SK-N-SH (cell line): ENCODE measurements at regions not wholly inside any gene's neighbourhood (a gene's known extent, or its start where the extent isn't known, plus 50 kb on each side); places are given as distances from the start of the nearest gene placed in this dataset.

Experiments used
- CTCF ChIA-PET: fragments of 300-600, 350-600 bp; formaldehyde crosslinking; extraction: SDS; loops from one replicate; lab custom pipeline; 2021; lab: Yijun Ruan, JAX
- POLR2A ChIA-PET: fragments of 350-600 bp; sonication (Branson Sonifier 250); formaldehyde crosslinking; extraction: SDS; loops from one replicate; lab custom pipeline; 2020; ENCODE audit warnings: antibody characterized with exemption, inconsistent platforms; lab: Yijun Ruan, JAX
- DNase-seq: peaks from one replicate; pipeline ENCODE4 v3.0.0; 2012
- H2AFZ ChIP-seq: fragments of 200-600 bp; sonication (generic); 2 replicates; pipeline ENCODE4 v1.8.1; 2016; ENCODE audit warnings: antibody characterized with exemption, mild to moderate bottlenecking, low read depth
- H3F3A ChIP-seq: fragments of 200-600 bp; sonication (generic); replicated peaks from 2 replicates; pipeline ENCODE3; 2016; ENCODE audit warnings: antibody characterized with exemption, mild to moderate bottlenecking; ENCODE audit not compliant: insufficient read depth
- H3K27ac ChIP-seq, 2 experiments: fragments of 200-500 bp in 1 of 2; fragments of 200-600 bp in 1 of 2; sonication (Bioruptor generic) in 1 of 2; sonication (generic), shearing (Covaris generic) in 1 of 2; 2 replicates each; pipeline versions ENCODE4 v1.5.1 to v1.6.1; 2014 to 2016; ENCODE audit warnings: low read depth in 2 of 2, inconsistent platforms in 1 of 2, low read length in 1 of 2, mild to moderate bottlenecking in 1 of 2, mixed read lengths in 1 of 2
- H3K27me3 ChIP-seq: fragments of 200-600 bp; sonication (generic), shearing (Covaris generic); 2 replicates; pipeline ENCODE4 v1.6.1; 2016; ENCODE audit warnings: mixed run types; ENCODE audit not compliant: insufficient read depth
- H3K36me3 ChIP-seq, 2 experiments: fragments of 200-500 bp in 1 of 2; fragments of 200-600 bp in 1 of 2; sonication (Bioruptor generic) in 1 of 2; sonication (generic) in 1 of 2; replicated peaks in 1 of 2; 2 replicates each; pipeline versions ENCODE3 to v1.5.1; 2014 to 2016; ENCODE audit warnings: low read length in 1 of 2, mild to moderate bottlenecking in 1 of 2; ENCODE audit not compliant: insufficient read depth in 2 of 2, control insufficient read depth in 1 of 2
- H3K4me1 ChIP-seq, 2 experiments: fragments of 200-500 bp in 1 of 2; fragments of 200-600 bp in 1 of 2; sonication (Bioruptor generic) in 1 of 2; sonication (generic), shearing (Covaris generic) in 1 of 2; 2 replicates each; pipeline versions ENCODE4 v1.5.1 to v1.6.1; 2014 to 2016; ENCODE audit warnings: low read depth in 1 of 2, low read length in 1 of 2, mixed run types in 1 of 2; ENCODE audit not compliant: insufficient read depth in 2 of 2, control insufficient read depth in 1 of 2
- H3K4me2 ChIP-seq: fragments of 200-600 bp; sonication (generic), shearing (Covaris generic); 2 replicates; pipeline ENCODE4 v1.6.1; 2017; ENCODE audit warnings: mixed run types
- H3K4me3 ChIP-seq, 2 experiments: fragments of 200-500 bp in 1 of 2; fragments of 200-600 bp in 1 of 2; sonication (Bioruptor generic) in 1 of 2; sonication (generic), shearing (Covaris generic) in 1 of 2; 2 replicates each; pipeline versions ENCODE4 v1.5.1 to v1.8.1; 2014 to 2016; ENCODE audit warnings: low read depth in 2 of 2, inconsistent platforms in 1 of 2, low read length in 1 of 2, mild to moderate bottlenecking in 1 of 2, mixed read lengths in 1 of 2, moderate library complexity in 1 of 2
- H3K79me2 ChIP-seq: fragments of 200-600 bp; sonication (generic); 2 replicates; pipeline ENCODE4 v1.8.1; 2017; ENCODE audit warnings: mild to moderate bottlenecking; ENCODE audit not compliant: insufficient read depth
- H3K9ac ChIP-seq: fragments of 200-600 bp; sonication (generic); 2 replicates; pipeline ENCODE4 v1.6.1; 2017; ENCODE audit warnings: mixed run types
- H3K9me2 ChIP-seq: fragments of 200-600 bp; sonication (generic); 2 replicates; pipeline ENCODE4 v1.6.1; 2017; ENCODE audit warnings: mixed run types
- H3K9me3 ChIP-seq: fragments of 200-600 bp; sonication (generic); 2 replicates; pipeline ENCODE4 v1.6.1; 2017; ENCODE audit warnings: mixed run types, mild to moderate bottlenecking, moderate library complexity
- H4K20me1 ChIP-seq: fragments of 200-600 bp; sonication (generic); 2 replicates; pipeline ENCODE4 v1.6.1; 2017; ENCODE audit warnings: mild to moderate bottlenecking, mixed run types; ENCODE audit not compliant: insufficient read depth
- ELF1 ChIP-seq: IDR thresholded peaks from 2 replicates; pipeline ENCODE4 v1.4.0; 2012
- EP300 ChIP-seq, 2 experiments: IDR thresholded peaks; 2 replicates each; pipeline versions ENCODE4 v1.4.0 to v1.6.1; 2012; ENCODE audit warnings: borderline replicate concordance in 1 of 2, low read depth in 1 of 2, low read length in 1 of 2
- EZH2phosphoT487 ChIP-seq: fragments of 200-600 bp; sonication (generic); IDR thresholded peaks from 2 replicates; pipeline ENCODE4 v1.6.1; 2017; ENCODE audit warnings: low read depth, mixed run types, mild to moderate bottlenecking, antibody characterized with exemption, moderate library complexity, borderline replicate concordance
- FOXJ3 ChIP-seq: sonication (generic); formaldehyde crosslinking; IDR thresholded peaks from 2 replicates; pipeline ENCODE4 v1.5.1; 2020; ENCODE audit warnings: mild to moderate bottlenecking, missing genetic modification reagents
- FOXM1 ChIP-seq: IDR thresholded peaks from 2 replicates; pipeline ENCODE4 v1.4.0; 2012; ENCODE audit warnings: low read depth, mild to moderate bottlenecking
- GATA2 ChIP-seq: sonication (generic); formaldehyde crosslinking; IDR thresholded peaks from 2 replicates; pipeline ENCODE4 v1.5.0; 2020; ENCODE audit warnings: mild to moderate bottlenecking, missing genetic modification reagents
- JUND ChIP-seq: IDR thresholded peaks from 2 replicates; pipeline ENCODE4 v1.4.0; 2012
- MXI1 ChIP-seq: IDR thresholded peaks from 2 replicates; pipeline ENCODE4 v1.6.1; 2012; ENCODE audit warnings: mild to moderate bottlenecking, low read depth, low read length, improper control_type of control experiment
- NRF1 ChIP-seq: IDR thresholded peaks from 2 replicates; pipeline ENCODE4 v1.6.1; 2012; ENCODE audit warnings: low read depth, mild to moderate bottlenecking, low read length
- RAD21 ChIP-seq: IDR thresholded peaks from 2 replicates; pipeline ENCODE4 v1.6.1; 2012; ENCODE audit warnings: mild to moderate bottlenecking, low read length
- RFX5 ChIP-seq: IDR thresholded peaks from 2 replicates; pipeline ENCODE4 v1.6.1; 2012; ENCODE audit warnings: mild to moderate bottlenecking, improper control_type of control experiment, low read length
- SIN3A ChIP-seq: IDR thresholded peaks from 2 replicates; pipeline ENCODE4 v1.6.1; 2012; ENCODE audit warnings: low read depth, mild to moderate bottlenecking, low read length, moderate library complexity, borderline replicate concordance
- TAF1 ChIP-seq: IDR thresholded peaks from 2 replicates; pipeline ENCODE4 v1.6.1; 2012; ENCODE audit warnings: low read depth, mild to moderate bottlenecking, low read length, moderate library complexity, borderline replicate concordance
- TCF12 ChIP-seq: IDR thresholded peaks from 2 replicates; pipeline ENCODE4 v1.4.0; 2012
- TEAD4 ChIP-seq: IDR thresholded peaks from 2 replicates; pipeline ENCODE4 v1.4.0; 2012; ENCODE audit warnings: mild to moderate bottlenecking, borderline replicate concordance; ENCODE audit not compliant: insufficient read depth
- WGBS: methylation state at CpG from one replicate; pipeline ENCODE4 v1.1.6; 2017; ENCODE audit warnings: low lambda C conversion rate; 5-methylcytosine and 5-hydroxymethylcytosine counted together
- TF ChIP-seq, protein P1 (sequence below): fragments of 200-600 bp; sonication (generic); IDR thresholded peaks from 2 replicates; pipeline ENCODE4 v1.6.1; 2017; ENCODE audit warnings: antibody characterized with exemption, mild to moderate bottlenecking, moderate library complexity
- TF ChIP-seq, protein P2 (sequence below): IDR thresholded peaks from 2 replicates; pipeline ENCODE4 v1.6.1; 2012; ENCODE audit warnings: mild to moderate bottlenecking, low read depth, low read length, moderate library complexity

GRCh38 chr6:63487103-63487813, 85.0 kb upstream of the LOC128125822 start:
- H3K4me3 ChIP-seq = no peak overlapping the region
- ChIA-PET CTCF (no interaction called here), POLR2A (no interaction called here)
- H3K79me2 ChIP-seq = no peaks in the 10 kb centered on the region
- no peaks in the 10 kb centered on the region for H3K36me3 ChIP-seq
- H2AFZ ChIP-seq = no peak overlapping the region
- H3K4me2 ChIP-seq = no peak overlapping the region
- H3K4me1 ChIP-seq = no peaks in the 10 kb centered on the region
- H3K9me3 ChIP-seq = no peaks in the 10 kb centered on the region
- TF ChIP-seq ELF1 = no peak
- TF ChIP-seq, protein P1, sequence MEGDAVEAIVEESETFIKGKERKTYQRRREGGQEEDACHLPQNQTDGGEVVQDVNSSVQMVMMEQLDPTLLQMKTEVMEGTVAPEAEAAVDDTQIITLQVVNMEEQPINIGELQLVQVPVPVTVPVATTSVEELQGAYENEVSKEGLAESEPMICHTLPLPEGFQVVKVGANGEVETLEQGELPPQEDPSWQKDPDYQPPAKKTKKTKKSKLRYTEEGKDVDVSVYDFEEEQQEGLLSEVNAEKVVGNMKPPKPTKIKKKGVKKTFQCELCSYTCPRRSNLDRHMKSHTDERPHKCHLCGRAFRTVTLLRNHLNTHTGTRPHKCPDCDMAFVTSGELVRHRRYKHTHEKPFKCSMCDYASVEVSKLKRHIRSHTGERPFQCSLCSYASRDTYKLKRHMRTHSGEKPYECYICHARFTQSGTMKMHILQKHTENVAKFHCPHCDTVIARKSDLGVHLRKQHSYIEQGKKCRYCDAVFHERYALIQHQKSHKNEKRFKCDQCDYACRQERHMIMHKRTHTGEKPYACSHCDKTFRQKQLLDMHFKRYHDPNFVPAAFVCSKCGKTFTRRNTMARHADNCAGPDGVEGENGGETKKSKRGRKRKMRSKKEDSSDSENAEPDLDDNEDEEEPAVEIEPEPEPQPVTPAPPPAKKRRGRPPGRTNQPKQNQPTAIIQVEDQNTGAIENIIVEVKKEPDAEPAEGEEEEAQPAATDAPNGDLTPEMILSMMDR = no peak
- no peak for TF ChIP-seq RAD21
- TF ChIP-seq, protein P2, sequence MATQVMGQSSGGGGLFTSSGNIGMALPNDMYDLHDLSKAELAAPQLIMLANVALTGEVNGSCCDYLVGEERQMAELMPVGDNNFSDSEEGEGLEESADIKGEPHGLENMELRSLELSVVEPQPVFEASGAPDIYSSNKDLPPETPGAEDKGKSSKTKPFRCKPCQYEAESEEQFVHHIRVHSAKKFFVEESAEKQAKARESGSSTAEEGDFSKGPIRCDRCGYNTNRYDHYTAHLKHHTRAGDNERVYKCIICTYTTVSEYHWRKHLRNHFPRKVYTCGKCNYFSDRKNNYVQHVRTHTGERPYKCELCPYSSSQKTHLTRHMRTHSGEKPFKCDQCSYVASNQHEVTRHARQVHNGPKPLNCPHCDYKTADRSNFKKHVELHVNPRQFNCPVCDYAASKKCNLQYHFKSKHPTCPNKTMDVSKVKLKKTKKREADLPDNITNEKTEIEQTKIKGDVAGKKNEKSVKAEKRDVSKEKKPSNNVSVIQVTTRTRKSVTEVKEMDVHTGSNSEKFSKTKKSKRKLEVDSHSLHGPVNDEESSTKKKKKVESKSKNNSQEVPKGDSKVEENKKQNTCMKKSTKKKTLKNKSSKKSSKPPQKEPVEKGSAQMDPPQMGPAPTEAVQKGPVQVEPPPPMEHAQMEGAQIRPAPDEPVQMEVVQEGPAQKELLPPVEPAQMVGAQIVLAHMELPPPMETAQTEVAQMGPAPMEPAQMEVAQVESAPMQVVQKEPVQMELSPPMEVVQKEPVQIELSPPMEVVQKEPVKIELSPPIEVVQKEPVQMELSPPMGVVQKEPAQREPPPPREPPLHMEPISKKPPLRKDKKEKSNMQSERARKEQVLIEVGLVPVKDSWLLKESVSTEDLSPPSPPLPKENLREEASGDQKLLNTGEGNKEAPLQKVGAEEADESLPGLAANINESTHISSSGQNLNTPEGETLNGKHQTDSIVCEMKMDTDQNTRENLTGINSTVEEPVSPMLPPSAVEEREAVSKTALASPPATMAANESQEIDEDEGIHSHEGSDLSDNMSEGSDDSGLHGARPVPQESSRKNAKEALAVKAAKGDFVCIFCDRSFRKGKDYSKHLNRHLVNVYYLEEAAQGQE = no peak
- TF ChIP-seq NRF1 = no peak
- TF ChIP-seq JUND = no peak
- no peak for TF ChIP-seq TAF1
- no peak for TF ChIP-seq FOXM1
- TF ChIP-seq FOXJ3 (CRISPR knock-in tag) = no peak
- TF ChIP-seq SIN3A = no peak
- no peak for TF ChIP-seq TEAD4
- TF ChIP-seq RFX5 = no peak
- no peak for TF ChIP-seq TCF12
- TF ChIP-seq EZH2phosphoT487 = no peak
- no peak for TF ChIP-seq GATA2 (CRISPR knock-in tag)
- no peak for TF ChIP-seq MXI1
- no peak for TF ChIP-seq EP300 (IDR thresholded peaks at IDR 0.05; ENCODE audit: borderline replicate concordance in 1 of 2, low read depth in 1 of 2, low read length in 1 of 2)
- H3K9me2 ChIP-seq = no peaks in the 10 kb centered on the region
- no peaks in the 10 kb centered on the region for H3F3A ChIP-seq
- WGBS = 35% methylated on average over 8 of the region's 9 CpGs
- DNase-seq = no peak
- H3K9ac ChIP-seq = no peak overlapping the region
- no peaks in the 10 kb centered on the region for H4K20me1 ChIP-seq
- no peaks in the 10 kb centered on the region; the same call in 1 of the 2 replicates for H3K27me3 ChIP-seq
- H3K27ac ChIP-seq = no peak overlapping the region
